ENCODE measurements at regions not wholly inside any gene's neighbourhood (a gene's known extent, or its start where the extent isn't known, plus 50 kb on each side); places are given as distances from the start of the nearest gene placed in this dataset.
A peak's percentile ranks its signal among the peaks of the same experiment; 100 is the strongest.

DNA sequence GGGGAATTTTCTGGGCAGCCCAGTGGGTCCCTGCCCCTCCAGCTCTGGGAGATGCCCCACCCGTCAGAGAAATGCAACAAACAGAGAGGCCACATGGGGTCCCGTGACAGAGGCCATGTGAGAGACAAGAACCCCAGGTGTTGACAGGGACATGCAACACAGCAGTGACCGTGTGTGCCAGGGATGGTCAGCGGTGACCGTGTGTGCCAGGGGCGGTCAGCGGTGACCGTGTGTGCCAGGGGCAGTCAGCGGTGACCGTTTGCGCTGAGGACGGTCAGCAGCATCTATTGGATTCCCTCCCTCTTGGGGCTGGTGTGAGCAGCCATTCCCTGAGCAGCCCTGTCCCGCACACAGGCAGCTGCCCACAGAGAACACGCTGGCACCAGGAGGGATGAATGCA is 146.6 kb upstream of the OTOS start:
- no peak overlapping the region for H3K4me3 Mint-ChIP-seq
- H3K4me3 ChIP-seq (ENCODE audit: control insufficient read depth in 1 of 2, extremely low read depth in 1 of 2, low read length in 1 of 2) = no peak overlapping the region
- ChIA-PET POLR2A (no interaction called here), CTCF (no interaction called here)
- WGBS (ENCODE audit: insufficient coverage) = 79% methylated on average over 14 of the region's 14 CpGs
- ATAC-seq (replicated peaks in 1 of 4) (no peak), DNase-seq (no peak)
- no peaks in the 10 kb centered on the region for H3K4me1 Mint-ChIP-seq
- H3K27me3 ChIP-seq (replicated peaks in 1 of 2; ENCODE audit: control insufficient read depth in 2 of 2, extremely low read depth in 1 of 2, insufficient read depth in 2 of 2, low read length in 1 of 2) = peaks cover 0 to 20% of the 10 kb centered on the region in 2 experiments
- peaks cover 0 to 5% (median 5%) of the 10 kb centered on the region in 3 donors for H3K9me3 Mint-ChIP-seq
- H3K4me1 ChIP-seq (ENCODE audit: control insufficient read depth in 1 of 2, extremely low read depth in 1 of 2, insufficient read depth in 2 of 2, low read length in 2 of 2) = no peaks in the 10 kb centered on the region
- no peaks in the 10 kb centered on the region for H3K36me3 ChIP-seq (ENCODE audit: control insufficient read depth in 2 of 2, extremely low read depth in 1 of 2, insufficient read depth in 1 of 2, low read length in 1 of 2)
- H3K27me3 Mint-ChIP-seq = peaks cover 5 to 9% of the 10 kb centered on the region in 2 donors
- no peaks in the 10 kb centered on the region for H3K36me3 Mint-ChIP-seq
- no peaks in the 10 kb centered on the region for H3K9me3 ChIP-seq
- H3K27ac Mint-ChIP-seq = no peak overlapping the region
- no peak overlapping the region for H3K27ac ChIP-seq (ENCODE audit: low read length)

DNA sequence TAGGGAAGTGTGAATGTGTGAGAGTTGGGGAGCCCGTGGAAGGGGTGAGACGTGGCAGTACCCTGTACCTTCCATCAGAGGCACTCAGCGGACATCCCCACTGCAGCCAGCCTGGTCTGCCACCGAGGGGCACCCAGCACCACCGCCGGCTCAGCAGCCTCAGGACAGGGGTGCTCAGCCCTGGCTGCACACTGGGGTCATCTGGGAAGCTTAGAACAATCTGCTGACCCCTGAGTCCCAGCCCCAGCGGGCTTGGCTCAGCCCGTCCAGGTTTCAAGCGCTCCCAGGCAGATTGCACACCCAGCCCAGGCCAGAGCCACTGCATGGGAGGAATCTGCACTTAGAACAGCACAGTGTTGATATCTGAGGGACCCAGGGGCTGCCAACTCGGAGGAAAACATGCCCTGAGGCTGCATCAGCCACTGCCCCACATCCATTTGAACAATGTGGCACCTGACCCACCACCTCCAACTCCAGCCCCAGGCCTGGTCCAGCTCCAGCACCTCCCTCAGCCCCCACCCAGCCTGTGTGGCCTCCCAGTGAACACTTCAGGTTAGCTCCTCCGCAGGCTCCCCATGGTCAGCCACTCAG is 147.1 kb upstream of the OTOS start:
- Histone ChIP-seq H3K4me3 (ENCODE audit: control insufficient read depth in 1 of 2, extremely low read depth in 1 of 2, low read length in 1 of 2) (no peak overlapping the region), H3K9me3 (no peaks in the 10 kb centered on the region), H3K27me3 (replicated peaks in 1 of 2; ENCODE audit: control insufficient read depth in 2 of 2, extremely low read depth in 1 of 2, insufficient read depth in 2 of 2, low read length in 1 of 2) (peaks cover 0 to 20% of the 10 kb centered on the region in 2 experiments), H3K4me1 (ENCODE audit: control insufficient read depth in 1 of 2, extremely low read depth in 1 of 2, insufficient read depth in 2 of 2, low read length in 2 of 2) (no peaks in the 10 kb centered on the region), H3K27ac (ENCODE audit: low read length) (no peak overlapping the region), H3K36me3 (ENCODE audit: control insufficient read depth in 2 of 2, extremely low read depth in 1 of 2, insufficient read depth in 1 of 2, low read length in 1 of 2) (no peaks in the 10 kb centered on the region)
- DNase-seq (no peak), ATAC-seq (replicated peaks in 1 of 4) (peak in 1 of 4 experiments; percentile 19)
- Mint-ChIP-seq H3K36me3 (no peaks in the 10 kb centered on the region), H3K9me3 (peaks cover 0 to 5% (median 5%) of the 10 kb centered on the region in 3 donors), H3K27ac (no peak overlapping the region), H3K27me3 (peaks cover 1 to 9% of the 10 kb centered on the region in 2 donors), H3K4me1 (no peaks in the 10 kb centered on the region), H3K4me3 (no peak overlapping the region)
- 74% methylated on average over 9 of the region's 11 CpGs for WGBS (ENCODE audit: insufficient coverage)
- CTCF ChIA-PET = no interaction called here
- POLR2A ChIA-PET = no interaction called here

DNA sequence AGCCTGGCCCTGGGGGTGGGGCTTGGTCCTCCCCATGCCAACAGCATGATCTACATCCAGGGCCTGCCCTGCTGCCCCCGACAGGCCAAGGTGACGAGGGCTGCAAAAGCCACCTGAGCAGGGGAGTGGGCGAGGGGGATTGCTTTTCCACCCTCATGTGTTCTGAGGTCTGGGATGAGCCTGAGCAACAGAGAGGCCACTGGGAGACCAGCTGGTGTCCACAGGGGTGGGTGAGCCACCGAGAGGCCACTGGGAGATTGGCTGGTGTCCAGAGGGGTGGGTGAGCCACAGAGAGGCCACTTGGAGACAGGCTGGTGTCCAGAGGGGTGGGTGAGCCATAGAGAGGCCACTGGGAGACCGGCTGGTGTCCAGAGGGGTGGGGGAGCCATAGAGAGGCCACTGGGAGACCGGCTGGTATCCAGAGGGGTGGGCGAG is 147.4 kb upstream of the GPC1 start:
- ChIA-PET CTCF (no interaction called here), POLR2A (no interaction called here)
- H3K27me3 ChIP-seq (replicated peaks in 1 of 2; ENCODE audit: control insufficient read depth in 2 of 2, extremely low read depth in 1 of 2, insufficient read depth in 2 of 2, low read length in 1 of 2) = peaks cover 0 to 20% of the 10 kb centered on the region in 2 experiments
- H3K36me3 Mint-ChIP-seq = no peaks in the 10 kb centered on the region
- H3K27ac Mint-ChIP-seq = no peak overlapping the region
- WGBS (ENCODE audit: insufficient coverage) = 66% methylated on average over 5 of the region's 7 CpGs
- ATAC-seq (replicated peaks in 1 of 4) (no peak), DNase-seq (no peak)
- H3K9me3 ChIP-seq = no peaks in the 10 kb centered on the region
- no peak overlapping the region for H3K4me3 ChIP-seq (ENCODE audit: control insufficient read depth in 1 of 2, extremely low read depth in 1 of 2, low read length in 1 of 2)
- H3K4me3 Mint-ChIP-seq = no peak overlapping the region
- peaks cover 1 to 5% of the 10 kb centered on the region in 2 donors for H3K27me3 Mint-ChIP-seq
- no peaks in the 10 kb centered on the region for H3K4me1 ChIP-seq (ENCODE audit: control insufficient read depth in 1 of 2, extremely low read depth in 1 of 2, insufficient read depth in 2 of 2, low read length in 2 of 2)
- H3K4me1 Mint-ChIP-seq = no peaks in the 10 kb centered on the region
- no peaks in the 10 kb centered on the region for H3K36me3 ChIP-seq (ENCODE audit: control insufficient read depth in 2 of 2, extremely low read depth in 1 of 2, insufficient read depth in 1 of 2, low read length in 1 of 2)
- H3K27ac ChIP-seq (ENCODE audit: low read length) = no peak overlapping the region
- peaks cover 0 to 2% (median 2%) of the 10 kb centered on the region in 3 donors for H3K9me3 Mint-ChIP-seq

DNA sequence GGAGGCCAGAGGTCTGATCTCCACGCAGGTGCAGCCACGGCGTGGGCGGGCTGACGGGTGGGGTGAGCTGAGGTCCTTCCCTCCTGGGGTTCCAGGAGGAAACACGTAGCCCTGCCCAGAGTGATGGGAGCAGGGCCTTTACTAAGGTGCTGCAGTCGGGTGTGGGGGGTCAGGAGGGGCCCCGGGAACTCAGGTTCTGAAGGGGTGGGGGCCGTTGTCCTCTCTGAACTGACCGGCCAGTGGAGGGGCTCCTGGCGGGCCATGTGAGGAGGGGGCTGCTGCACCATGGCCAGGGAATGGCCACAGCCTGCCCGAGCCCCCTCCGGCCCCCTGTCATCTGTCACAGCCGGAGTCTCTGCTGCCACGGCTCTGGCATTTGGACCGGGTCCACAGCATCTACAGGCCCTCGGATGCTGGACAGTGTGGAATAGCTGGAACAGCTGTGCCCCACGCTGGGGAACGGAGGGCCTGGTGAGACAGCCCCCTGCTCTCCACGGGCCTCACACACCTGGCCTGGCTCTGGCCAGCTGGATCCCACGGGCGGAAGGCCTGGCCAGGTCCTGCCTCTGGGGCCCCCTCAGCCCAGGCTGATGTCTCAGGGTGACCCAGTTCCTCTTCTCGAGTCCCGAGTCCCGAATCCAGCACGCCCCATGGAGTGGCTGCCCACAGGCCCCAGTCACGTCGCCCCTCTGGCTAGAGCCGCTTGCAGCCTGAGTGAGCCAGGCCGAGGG is 145.6 kb upstream of the GPC1 start:
- POLR2A ChIA-PET = no interaction called here
- Mint-ChIP-seq H3K4me3 (no peak overlapping the region), H3K27ac (no peak overlapping the region), H3K9me3 (no peaks in the 10 kb centered on the region), H3K27me3 (peaks cover 0 to 1% of the 10 kb centered on the region in 2 donors), H3K36me3 (no peaks in the 10 kb centered on the region), H3K4me1 (no peaks in the 10 kb centered on the region)
- DNase-seq (no peak), ATAC-seq (replicated peaks in 1 of 4) (no peak)
- no peaks in the 10 kb centered on the region for H3K36me3 ChIP-seq (ENCODE audit: control insufficient read depth in 2 of 2, extremely low read depth in 1 of 2, insufficient read depth in 1 of 2, low read length in 1 of 2)
- no peak overlapping the region for H3K4me3 ChIP-seq (ENCODE audit: control insufficient read depth in 1 of 2, extremely low read depth in 1 of 2, low read length in 1 of 2)
- peaks cover 0 to 15% of the 10 kb centered on the region in 2 experiments for H3K27me3 ChIP-seq (replicated peaks in 1 of 2; ENCODE audit: control insufficient read depth in 2 of 2, extremely low read depth in 1 of 2, insufficient read depth in 2 of 2, low read length in 1 of 2)
- no peaks in the 10 kb centered on the region for H3K4me1 ChIP-seq (ENCODE audit: control insufficient read depth in 1 of 2, extremely low read depth in 1 of 2, insufficient read depth in 2 of 2, low read length in 2 of 2)
- H3K27ac ChIP-seq (ENCODE audit: low read length) = no peak overlapping the region
- CTCF ChIA-PET = no interaction called here
- no peaks in the 10 kb centered on the region for H3K9me3 ChIP-seq
- 85% methylated on average over 30 of the region's 30 CpGs for whole genome bisulfite sequencing (ENCODE audit: insufficient coverage)

DNA sequence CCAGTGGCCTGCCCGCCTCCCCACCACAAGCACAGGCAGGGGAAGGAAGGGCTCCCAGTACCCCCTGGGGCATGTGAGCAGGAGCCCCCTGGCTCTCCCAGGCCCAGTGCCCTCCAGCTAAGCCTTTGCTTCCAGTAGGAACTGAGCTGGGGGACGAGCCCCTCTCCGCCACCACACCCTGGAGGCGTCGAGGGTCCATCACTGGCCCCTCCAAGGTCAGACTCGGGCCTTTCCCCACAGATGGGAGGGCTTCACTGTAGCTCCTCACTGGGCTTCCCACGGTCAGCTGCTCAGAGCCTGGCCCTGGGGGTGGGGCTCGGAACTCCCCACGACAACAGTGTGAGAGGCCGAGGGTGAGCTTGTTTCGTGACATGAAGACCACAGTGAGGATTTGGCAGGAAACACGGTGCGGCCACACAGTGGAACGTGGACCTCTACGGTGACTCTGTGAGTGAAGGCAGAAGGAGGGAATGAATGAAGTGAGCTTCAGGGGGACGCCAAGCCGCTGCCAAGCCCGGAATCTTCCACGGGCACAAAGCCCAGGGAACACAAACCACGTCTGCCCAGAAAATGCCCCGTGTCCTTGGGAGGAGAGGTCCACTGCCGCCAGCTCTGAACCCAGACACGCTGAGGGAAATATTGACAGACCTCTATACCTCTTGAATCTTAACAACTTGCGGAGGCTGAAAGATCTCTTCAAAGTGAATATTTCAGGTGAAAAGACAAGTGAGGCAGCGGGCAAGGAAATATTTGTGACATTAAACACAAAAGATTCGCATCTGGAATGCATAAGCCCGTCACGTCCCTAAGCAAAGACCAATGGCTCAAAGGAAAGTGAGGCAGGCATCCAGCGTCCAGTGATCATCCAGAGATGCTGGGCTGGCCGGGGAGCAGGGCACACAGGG is 144.8 kb upstream of the GPC1 start:
- ATAC-seq (replicated peaks in 1 of 4) (no peak), DNase-seq (no peak)
- Histone ChIP-seq H3K36me3 (ENCODE audit: control insufficient read depth in 2 of 2, extremely low read depth in 1 of 2, insufficient read depth in 1 of 2, low read length in 1 of 2) (no peaks in the 10 kb centered on the region), H3K27me3 (replicated peaks in 1 of 2; ENCODE audit: control insufficient read depth in 2 of 2, extremely low read depth in 1 of 2, insufficient read depth in 2 of 2, low read length in 1 of 2) (peaks cover 0 to 17% of the 10 kb centered on the region in 2 experiments), H3K4me3 (ENCODE audit: control insufficient read depth in 1 of 2, extremely low read depth in 1 of 2, low read length in 1 of 2) (no peak overlapping the region), H3K4me1 (ENCODE audit: control insufficient read depth in 1 of 2, extremely low read depth in 1 of 2, insufficient read depth in 2 of 2, low read length in 2 of 2) (no peaks in the 10 kb centered on the region), H3K27ac (ENCODE audit: low read length) (no peak overlapping the region), H3K9me3 (no peaks in the 10 kb centered on the region)
- no peaks in the 10 kb centered on the region for H3K4me1 Mint-ChIP-seq
- H3K27me3 Mint-ChIP-seq = no peaks in the 10 kb centered on the region
- H3K36me3 Mint-ChIP-seq = no peaks in the 10 kb centered on the region
- H3K4me3 Mint-ChIP-seq = no peak overlapping the region
- ChIA-PET CTCF (no interaction called here), POLR2A (no interaction called here)
- WGBS (ENCODE audit: insufficient coverage) = 81% methylated on average over 27 of the region's 30 CpGs
- no peaks in the 10 kb centered on the region for H3K9me3 Mint-ChIP-seq
- H3K27ac Mint-ChIP-seq = no peak overlapping the region

DNA sequence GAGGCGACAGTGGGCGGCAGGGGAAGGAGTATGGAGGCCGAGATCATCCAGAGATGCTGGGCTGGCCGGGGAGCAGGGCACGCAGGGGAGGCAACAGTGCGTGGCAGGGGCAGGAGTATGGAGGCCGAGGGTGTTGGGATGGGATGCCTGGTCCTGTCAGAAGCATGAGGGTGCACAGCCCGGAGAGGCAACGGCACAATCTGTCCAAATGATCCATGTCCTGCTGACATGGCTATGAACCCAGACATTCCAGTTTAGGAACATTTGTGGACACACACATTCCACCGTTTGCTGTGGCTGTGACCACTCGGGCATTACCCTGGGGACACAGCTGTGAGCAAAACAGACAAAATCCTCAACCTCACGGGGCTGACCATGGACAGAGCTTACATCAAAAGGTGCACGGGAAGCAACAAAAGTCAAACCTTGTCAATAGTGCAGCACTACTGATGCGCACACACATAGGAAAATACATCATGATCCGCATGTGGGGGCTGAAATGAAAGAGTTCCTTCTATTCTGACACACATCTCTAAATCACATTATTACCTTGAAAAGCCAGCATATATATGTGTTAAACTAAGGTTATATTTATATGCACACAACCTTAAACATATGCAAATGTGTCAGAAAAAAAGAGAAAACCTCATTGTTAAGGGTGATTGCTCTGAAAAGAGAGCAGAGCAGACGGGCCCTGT is 144.0 kb upstream of the GPC1 start:
- CTCF ChIA-PET = no interaction called here
- POLR2A ChIA-PET = no interaction called here
- Histone ChIP-seq H3K4me1 (ENCODE audit: control insufficient read depth in 1 of 2, extremely low read depth in 1 of 2, insufficient read depth in 2 of 2, low read length in 2 of 2) (no peaks in the 10 kb centered on the region), H3K4me3 (ENCODE audit: control insufficient read depth in 1 of 2, extremely low read depth in 1 of 2, low read length in 1 of 2) (no peak overlapping the region), H3K27me3 (replicated peaks in 1 of 2; ENCODE audit: control insufficient read depth in 2 of 2, extremely low read depth in 1 of 2, insufficient read depth in 2 of 2, low read length in 1 of 2) (peaks cover 0 to 20% of the 10 kb centered on the region in 2 experiments), H3K36me3 (ENCODE audit: control insufficient read depth in 2 of 2, extremely low read depth in 1 of 2, insufficient read depth in 1 of 2, low read length in 1 of 2) (no peaks in the 10 kb centered on the region), H3K9me3 (no peaks in the 10 kb centered on the region), H3K27ac (ENCODE audit: low read length) (no peak overlapping the region)
- Mint-ChIP-seq H3K4me3 (no peak overlapping the region), H3K27me3 (no peaks in the 10 kb centered on the region), H3K27ac (no peak overlapping the region), H3K4me1 (no peaks in the 10 kb centered on the region), H3K36me3 (no peaks in the 10 kb centered on the region), H3K9me3 (no peaks in the 10 kb centered on the region)
- ATAC-seq (replicated peaks in 1 of 4) (no peak), DNase-seq (no peak)
- WGBS (ENCODE audit: insufficient coverage) = 81% methylated on average over 12 of the region's 16 CpGs
